ENCODE measurements at regions not wholly inside any gene's neighbourhood (a gene's known extent, or its start where the extent isn't known, plus 50 kb on each side); places are given as distances from the start of the nearest gene placed in this dataset.
"Not testable (repeated sequence)": the region's sequence is repeated elsewhere in the genome, so short reads cannot be mapped to it uniquely, and the experiment has no call there.

DNA sequence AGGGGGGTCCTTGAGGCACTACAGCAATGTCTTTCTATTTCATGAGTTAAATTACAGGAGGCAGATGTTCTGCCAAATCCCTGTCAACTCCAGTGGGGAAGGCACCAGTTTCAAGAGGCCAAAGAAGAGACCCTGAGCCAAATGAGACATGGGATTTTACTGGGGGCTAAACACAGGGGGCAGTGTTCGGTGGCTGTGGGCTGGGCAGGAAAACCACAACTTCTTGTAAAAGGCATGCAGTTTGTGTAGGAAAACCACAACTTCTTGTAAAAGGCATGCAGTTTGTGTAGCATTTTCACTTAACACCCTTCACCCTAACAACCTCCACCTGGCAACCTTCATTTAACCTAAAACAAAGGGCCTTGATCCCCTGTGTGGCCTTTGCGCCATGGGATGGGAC lies 61.0 kb downstream of the POLR2M start:
- DNase-seq = no peak

DNA sequence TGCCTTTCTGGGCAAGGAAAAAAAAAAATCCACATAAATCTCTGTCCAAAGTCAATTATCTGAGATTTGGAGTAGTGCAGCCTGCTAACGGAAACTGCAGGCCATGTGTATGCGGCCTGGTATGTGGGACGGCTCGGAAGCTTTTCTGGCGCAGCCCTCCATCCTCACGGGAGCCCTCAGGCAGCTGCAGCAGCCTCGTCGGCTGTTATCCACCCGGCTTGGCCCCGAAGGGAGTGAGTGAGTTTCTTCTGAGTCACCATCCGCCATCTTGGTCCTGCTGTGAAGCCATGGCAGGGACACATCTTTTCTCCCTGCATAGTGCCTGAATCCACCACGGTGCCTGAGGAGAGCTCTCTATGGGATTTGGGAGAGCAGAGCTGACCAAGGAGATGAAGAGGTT lies 62.8 kb downstream of the POLR2M start:
- no peak for DNase-seq

- DNase-seq = no peak
These were observed 64.0 kb downstream of the POLR2M start for GRCh38 chr15:57770495-57770894.

DNA sequence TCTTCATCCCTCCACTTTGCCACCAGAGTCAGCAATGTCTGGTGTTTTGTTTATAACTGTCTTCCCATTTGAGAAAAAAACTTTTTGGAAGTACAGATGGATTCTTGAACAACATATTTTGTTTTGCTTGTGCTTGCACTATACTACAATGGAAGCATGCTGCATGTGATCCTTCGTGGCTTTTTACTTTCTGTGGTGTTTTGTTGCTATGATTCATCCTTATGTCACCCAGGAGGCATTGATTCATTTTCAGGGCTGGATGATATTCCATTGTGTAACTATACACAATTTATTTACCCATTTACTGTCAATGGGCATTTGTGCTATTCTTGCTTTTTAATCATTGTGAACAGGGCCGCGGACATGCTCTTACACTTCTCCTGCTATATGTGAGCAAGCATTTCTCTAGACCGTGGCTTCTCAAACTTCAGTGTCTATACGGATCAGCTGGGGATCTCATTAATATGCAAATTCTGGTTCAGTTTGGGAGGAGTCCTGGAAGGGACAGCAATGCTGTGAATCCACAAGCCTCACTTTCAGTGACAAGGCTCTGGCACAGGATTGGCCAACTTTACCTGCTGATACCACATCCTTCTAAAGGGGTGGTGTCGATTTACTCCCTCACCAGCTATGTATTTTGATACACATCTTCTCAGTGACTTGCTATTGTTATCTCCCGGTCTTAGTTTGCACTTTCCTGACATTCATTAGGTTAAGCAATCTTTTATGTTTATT lies 65.9 kb downstream of the POLR2M start:
- no peak for DNase-seq

- DNase-seq = no peak
These were observed 66.5 kb downstream of the POLR2M start for GRCh38 chr15:57773051-57773450.

DNA sequence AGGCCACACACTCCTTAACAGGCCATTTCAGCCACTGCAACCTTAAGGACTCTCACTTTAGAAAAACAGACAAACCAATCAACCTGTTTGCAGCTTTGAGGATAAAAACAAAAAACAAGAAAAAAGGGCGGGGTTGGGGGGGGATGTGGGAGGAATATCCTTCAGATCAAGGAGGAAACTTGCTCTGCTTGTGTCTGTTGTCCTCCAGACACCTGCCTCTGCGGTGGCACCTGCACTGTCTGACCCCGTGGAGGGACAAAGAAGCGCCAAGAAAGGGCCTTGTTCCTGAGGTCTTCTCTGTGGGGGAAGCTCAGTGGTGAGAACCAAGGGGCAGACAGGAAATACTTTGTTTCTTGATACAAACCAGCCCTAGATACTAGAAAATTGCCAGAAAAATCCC lies 70.5 kb downstream of the POLR2M start:
- no peak for DNase-seq

GRCh38 chr15:57780471-57780870 lies 74.0 kb downstream of the POLR2M start:
- DNase-seq = no peak

GRCh38 chr15:57782731-57783130 lies 76.2 kb downstream of the POLR2M start:
- DNase-seq = no peak

DNA sequence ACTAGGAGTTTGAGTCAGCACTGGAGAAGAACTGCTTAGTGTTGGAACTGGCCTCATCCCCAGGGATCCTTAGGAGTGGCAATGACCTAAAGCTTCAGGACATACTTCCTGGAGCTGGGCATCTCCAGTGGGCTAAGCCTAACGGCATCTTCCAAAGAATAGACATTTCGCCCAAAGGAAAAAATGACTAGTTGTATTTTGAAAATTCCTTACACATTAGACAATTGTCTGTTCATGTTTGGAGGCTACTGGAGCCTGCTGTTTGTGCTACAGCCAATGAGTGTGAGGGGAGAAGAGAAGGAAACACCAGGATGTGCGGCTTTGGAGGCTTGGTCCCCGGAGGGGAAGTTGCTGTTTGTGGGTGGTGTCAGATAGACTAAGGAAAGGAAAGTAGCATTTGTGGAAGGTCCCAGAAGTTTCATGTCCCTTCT lies 77.6 kb downstream of the POLR2M start:
- no peak for DNase-seq

DNA sequence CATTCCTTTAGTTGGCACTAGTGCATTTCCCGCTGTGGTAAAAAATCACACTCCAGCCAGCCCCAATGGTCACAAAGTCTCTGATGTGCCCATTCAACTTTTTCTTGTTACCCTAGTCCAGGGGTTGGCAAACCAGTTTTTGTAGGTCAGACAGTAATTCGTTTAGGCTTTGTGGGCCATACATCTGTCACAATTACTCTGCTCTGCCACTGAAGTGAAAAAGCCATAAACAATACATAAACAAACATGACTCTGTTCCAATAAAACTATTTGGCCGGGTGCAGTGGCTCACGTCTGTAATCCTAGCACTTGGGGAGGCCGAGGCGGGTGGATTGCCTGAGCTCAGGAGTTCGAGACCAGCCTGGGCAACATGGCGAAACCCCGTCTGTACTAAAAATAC lies 78.5 kb downstream of the POLR2M start:
- DNase-seq = no peak

GRCh38 chr15:57785959-57786358 lies 79.4 kb downstream of the POLR2M start:
- DNase-seq = no peak

GRCh38 chr15:57789225-57789624 lies 82.7 kb downstream of the POLR2M start:
- no peak for DNase-seq

DNA sequence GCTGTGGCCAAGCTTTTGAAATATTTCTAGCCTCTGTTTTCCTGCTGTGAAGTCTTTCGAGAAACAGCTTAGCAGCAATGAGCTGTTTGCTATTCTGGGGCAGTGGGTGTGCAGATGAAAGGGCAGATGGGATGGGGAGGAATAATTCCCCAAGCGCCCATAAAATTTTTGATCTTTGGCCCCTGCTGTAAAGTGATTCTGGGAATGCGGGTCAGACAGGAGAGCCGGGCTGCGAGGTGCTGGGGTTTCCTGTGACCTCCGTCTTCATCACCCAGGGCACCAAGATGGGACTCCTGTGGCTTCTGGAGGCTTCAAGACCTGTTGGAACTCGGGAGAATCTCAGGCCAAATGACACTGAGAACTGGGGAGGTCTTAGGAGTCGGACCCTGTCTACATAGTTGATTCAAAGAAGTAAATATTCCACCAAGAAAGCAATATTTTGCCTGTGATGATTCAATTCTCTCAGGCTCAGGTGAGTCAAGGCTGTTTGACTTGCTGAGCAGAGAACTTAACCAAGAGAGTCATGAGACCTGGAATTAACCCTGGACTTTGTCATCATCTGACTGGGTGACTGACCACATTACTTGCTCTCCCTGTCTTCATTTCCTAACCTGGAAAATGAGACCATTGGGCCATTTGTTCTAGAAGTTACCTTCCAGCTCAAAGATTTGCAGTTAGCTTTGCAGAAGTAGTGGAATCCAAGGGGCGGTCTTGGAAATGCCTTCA lies 86.4 kb downstream of the POLR2M start:
- no peak for DNase-seq

GRCh38 chr15:57795261-57795660 lies 88.7 kb downstream of the POLR2M start:
- DNase-seq = no peak

DNA sequence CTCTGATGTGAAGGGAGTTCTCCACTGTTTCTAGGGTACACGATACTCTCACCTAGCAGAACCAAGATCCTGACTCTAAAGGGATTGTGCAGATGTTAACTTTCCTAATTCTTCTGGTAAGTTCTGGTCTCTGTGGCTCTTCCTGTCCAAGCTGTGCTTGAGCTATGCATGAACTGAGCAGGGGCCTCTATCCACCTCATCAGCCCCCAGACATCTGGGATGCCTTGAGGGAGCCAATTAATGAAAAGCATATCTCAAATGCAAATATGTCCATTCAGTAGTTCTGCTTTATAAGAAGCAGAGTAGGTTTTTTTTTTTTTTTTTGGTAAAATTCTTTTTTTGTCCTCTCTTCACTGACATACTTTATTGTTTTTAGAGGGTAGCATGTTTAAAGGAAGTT lies 89.6 kb downstream of the POLR2M start:
- no peak for DNase-seq

DNA sequence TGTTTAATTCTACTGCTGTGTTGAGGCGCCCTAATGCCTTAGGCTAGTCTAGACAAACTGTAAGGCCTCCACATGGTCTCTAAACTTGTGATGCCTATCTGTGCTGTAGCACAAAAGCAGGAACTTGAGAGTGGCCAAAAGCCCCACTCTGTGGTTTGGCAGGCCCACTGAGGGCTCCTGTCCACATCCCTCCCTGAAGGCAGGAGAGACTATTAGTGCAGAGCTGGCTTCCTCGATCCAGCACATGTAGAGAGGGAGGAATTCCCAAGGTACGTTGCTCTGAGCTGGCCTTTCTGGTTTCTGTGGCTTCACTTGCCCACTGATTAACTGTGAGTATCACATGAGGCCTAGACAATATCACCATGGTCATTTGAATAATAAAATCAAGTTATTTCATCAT lies 90.6 kb downstream of the POLR2M start:
- no peak for DNase-seq

- DNase-seq = no peak
These were observed 91.2 kb downstream of the POLR2M start for GRCh38 chr15:57797568-57798267.

GRCh38 chr15:57806003-57806402 lies 99.5 kb downstream of the POLR2M start:
- DNase-seq = no peak

- DNase-seq = not testable (repeated sequence)
These were observed 102.8 kb downstream of the POLR2M start for GRCh38 chr15:57809285-57809684.

DNA sequence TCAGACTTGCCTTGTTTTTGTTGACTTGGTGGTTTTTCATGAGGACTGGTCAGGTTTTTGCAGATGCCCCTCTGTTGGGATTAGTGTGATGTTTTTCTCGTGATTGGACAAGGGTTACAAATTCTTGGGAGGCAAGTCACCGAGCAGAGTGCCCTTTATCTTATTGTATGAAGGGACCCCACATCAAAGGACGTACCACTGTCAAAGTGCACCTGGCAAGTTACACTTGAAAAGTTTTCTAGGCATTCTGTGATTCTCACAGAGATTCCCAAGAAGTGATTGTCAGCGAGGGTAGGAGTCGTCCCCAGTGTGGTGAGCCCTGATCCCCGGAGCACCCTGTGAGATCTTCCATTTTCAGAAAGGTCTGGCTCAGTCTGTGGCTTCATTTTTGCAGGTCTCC lies 110.1 kb downstream of the POLR2M start:
- no peak for DNase-seq

DNA sequence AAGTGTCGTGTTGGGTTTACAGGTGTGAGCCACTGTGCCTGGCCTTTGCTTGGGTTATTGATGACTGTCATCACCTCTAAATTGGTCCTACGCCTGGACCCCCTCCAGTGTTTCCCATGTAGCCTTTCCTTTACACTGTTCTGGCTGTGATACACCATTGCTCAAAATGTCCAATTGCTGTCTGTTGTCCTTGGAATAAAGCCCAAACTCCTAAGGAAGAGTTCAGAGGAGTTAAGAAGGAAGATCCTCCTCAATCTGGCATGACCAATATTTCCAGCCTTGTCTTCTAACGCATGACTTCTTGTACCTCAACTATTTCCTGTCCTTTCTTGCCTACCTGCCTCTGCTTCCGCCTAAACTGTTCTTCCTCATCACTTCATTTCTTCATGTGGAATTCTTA lies 113.1 kb downstream of the POLR2M start:
- no peak for DNase-seq

DNA sequence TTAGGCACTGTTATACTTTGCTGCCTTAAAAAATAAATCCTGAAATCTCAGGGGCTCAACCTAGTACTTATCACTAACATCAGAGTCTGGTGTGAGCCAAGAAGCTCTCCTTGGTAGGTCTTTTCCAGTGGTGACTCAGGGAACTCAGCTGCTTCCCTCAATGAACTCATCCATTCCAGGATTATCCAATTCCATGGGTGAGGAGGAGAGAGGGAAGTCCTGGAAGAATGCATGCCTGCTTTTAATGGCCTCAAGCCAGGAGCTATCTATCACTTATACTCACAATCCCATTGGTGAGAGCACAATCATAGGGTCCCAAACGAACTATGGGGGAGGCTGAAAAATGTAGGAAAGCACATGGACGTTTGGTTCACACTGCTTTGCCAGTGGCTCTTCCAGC lies 113.6 kb downstream of the POLR2M start:
- DNase-seq = no peak

DNA sequence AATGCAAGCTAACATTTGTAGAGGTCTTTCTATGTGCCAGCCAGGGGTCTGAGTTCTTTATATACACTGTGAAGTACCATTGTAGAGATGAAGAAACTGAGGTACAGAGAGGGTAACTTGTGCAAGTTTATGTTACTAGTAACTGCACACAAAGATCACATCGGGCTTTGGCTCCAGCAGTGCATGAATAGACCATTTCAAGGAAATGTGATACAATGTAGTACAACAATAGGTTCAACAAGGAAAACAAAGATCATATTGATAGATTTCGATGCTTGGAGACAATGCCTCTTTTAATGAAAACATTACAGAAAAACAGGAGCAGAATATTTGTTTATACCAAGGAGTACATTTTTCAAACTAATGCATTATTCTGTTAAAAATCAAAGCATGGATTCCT lies 115.3 kb downstream of the POLR2M start:
- DNase-seq = no peak

DNA sequence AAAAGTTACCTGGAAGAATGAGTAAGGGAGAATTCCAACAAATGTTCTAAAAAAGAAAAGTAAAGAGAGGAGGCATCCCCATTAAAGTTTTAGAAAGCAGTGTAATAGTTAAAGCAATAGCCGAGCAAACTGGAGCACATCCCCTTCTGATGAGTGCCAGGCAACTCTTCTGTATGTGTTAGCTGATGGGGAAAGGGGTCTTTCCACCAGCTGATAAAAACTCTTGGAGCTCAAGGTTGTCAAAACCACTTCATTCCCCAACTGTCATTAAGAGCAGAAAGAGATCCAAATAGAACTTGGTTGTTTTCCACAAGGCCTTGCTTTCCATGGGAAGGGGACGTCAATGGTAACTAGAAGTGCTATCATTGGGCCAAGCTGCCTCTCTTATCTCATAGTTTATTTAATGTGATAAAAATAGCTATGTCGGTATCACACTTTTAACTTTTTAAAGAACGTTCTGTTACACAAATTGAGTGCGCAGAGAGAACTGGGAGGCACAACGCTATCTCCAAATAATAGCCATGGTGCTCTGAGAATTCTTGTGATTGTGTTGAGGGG lies 116.9 kb downstream of the POLR2M start:
- DNase-seq = no peak

All from NCI-H510A (cell line).